COLO668 (cell line): ENCODE measurements at regions not wholly inside any gene's neighbourhood (a gene's known extent, or its start where the extent isn't known, plus 50 kb on each side); places are given as distances from the start of the nearest gene placed in this dataset.

Experiments
- DNase-seq: peaks from one replicate; lab custom pipeline; 2025; ENCODE audit not compliant: unreplicated experiment; lab: John Stamatoyannopoulos, UW

DNA sequence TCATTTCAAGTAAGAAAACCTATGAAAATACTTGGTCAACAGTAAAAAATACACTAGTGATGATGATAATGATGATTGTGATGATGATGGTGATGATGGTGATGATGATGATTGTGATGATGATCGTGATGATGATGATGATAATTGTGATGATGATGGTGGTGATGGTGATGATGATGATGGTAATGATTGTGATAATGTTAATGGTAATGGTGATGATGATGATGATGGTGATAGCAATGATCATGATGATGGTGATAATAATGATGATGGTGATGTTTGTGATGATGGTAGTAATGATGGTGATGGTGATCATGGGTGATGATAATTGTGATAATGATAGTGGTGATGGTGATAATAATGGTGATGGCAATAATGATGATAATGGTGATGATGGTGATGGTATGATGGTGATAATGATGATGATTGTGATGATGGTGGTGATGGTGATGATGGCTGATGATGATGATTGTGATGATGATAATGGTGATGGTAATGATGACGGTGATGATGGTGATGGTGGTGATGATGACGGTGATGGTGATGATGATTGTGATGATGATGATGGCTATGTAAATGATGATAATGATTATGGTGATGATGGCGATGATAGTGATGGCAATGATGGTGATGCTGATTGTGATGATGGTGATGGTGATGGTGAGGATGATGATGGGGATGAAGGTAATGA is 62.1 kb downstream of the VCX3A start:
- DNase-seq = no peak

DNA sequence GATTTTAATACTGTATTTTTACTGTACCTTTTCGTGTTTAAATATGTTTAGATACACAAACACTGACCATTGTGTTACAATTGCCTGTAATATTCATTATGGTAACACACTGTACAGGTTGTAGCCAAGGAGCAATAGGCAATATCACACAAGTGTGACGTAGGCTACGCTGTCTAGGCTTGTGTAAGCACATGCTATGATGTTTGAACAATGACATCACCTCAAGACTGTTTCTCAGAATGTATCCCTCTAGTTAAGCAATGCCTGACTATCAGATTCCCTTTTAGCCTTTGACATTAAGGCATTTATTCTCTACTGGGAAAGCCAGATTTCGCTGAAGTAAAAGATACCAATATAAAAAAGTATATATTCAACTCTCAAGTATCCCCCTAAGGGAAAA is 66.2 kb downstream of the VCX3A start:
- no peak for DNase-seq

DNA sequence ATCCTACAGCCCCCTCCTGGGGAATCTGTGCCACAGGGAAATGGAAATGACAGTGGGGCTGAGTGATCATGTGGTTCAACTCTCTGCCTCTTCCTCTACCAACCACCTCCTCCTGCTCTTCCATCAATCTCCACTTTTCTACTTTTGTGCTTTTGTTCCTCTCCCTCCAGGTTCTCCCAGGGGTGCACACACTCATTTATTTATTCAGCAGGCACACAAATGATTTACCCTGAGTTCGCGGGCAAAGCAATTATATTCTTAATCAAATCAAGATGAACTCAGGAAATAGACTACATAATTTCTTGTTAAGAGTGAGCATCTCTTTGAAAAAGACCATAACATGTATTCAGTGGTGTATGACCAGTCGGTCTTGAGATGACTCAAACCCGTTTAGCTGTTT is 69.2 kb downstream of the VCX3A start:
- DNase-seq = no peak

DNA sequence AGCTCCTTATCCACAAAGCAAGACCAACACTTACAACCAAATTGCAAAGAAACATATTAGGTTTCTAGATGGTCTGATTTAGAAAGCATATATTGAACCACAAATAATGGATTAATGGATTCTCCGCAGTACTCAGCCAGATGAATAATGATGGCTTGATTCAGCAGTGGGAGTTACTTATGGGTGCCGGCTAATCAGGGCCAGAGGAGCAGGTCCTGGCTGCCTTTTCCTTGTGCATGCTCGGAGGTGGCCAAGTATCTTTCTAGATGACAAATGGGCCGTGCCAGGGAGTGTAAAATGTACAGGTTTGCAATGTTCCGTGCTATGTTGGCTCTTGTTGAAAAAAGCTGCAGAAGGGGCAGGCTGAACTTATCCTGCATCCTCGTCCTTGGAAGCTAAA is 70.2 kb downstream of the VCX3A start:
- DNase-seq = no peak

DNA sequence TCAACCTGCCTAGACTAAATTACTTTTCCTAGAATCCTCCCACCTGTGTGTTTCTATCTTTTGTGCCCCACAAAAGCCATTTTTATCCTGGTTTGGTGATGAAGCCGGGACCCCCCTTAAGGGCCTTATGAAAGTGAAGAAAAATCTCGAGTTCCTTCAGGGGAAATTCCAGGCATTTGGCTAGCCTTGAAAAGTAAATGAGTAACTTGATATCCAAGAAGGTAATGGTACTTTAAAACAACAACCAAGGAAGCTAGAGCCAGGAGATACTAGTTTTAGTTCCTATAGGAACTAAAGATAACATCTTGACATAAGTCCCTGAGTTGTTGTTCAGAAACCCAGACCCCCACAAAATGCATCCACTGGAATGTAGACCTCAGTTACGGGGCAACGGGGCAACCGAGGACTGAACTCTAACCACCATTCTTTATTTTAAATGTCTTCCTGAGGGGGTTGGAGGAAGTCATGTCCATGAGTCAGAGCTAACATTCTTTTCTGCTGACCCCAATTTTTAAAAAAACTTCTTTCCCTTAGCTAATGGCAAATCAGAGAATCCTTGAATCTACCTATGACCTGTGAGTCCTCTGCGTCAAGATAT is 73.9 kb downstream of the VCX3A start:
- no peak for DNase-seq

DNA sequence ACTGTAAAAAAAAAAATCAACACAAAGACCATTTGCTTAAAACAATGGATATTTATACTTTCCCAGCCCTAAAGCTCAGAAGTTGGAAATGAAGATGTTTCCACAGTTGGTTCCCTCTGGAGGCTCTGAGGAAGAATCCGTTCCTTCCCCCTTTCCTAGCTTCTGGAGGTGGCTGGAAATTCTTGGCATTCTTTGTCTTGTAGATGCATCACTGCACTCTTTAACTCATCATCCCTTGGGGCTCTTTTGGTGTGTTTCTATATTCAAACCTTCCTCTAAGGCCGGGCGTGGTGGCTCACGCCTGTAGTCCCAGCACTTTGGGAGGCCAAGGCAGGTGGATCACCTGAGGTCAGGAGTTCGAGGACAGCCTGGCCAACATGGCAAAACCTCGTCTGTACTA is 78.7 kb downstream of the VCX3A start:
- no peak for DNase-seq

DNA sequence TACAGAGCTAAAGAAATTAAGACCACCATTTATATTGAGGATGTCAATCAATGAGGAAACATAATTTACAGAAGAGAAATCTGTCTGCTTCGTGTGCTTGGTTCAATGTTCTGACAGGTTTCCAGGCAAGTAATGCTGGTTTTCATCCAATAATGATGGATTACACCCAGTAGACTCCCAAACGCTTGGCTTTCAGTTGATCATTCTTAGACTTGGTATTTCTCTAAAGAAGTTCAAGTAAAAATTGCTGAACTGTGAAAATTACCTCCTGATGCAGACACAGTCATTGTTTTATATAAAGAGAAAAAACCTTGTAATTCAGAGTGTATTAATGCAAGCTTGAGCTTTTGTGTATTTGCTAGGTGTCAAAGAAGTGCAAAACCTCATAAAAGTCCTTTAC is 85.0 kb downstream of the VCX3A start:
- no peak for DNase-seq

DNA sequence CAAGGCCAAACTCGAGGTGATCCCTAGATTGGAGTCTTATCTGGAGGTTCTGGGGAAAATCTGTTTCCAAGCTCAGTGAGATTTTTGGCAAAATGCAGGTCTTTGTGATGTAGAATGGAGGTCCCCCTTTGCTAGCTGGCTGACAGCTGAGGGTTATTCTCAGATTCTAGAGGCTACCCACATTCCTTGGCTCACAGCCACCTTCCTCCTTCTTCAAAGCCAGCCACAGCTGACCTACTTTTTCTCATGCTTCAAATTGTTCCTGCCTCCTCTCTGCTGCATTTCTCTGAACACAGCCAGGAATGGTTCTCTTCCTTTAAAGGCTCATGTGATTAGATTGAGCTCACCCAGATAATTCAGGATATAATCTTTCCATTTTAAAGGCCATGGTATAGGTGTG is 86.9 kb downstream of the VCX3A start:
- DNase-seq = no peak

DNA sequence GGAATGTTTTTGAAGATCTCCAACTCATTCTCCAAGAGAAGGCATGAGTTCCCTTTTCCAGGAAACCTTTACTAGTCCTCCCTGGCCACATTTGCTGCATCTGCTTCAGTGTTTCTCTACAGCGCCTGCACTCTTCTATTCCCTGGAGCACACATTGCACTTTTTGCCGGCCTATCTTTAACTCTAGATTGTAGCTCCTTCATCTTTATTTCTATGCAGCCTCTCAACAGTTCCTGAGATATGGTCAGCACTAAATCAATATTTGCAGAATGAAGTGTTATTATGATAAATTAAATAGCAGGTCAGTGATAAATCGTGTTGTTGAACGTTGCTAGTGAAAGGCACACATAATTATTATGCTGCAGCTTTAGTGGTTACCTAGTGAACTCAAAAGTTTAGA is 88.3 kb downstream of the VCX3A start:
- no peak for DNase-seq

DNA sequence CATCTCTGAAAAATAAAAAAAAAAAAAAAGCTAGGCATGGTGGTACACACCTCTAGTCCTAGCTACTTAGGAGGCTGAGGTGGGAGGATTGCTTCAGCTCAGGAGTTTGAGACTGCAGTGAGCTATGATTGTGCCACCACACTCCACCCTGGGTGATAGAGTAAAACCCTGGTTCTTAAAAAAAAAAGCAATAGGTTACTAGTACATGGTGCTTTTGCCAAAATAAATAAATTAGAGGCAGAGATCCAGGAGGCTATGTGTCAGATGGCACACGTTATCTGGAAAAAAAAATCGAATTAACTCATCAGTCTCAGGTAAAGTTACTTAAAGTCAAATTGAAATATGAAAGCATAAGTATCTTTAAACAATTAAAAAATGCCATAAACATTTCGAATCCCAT is 94.3 kb downstream of the VCX3A start:
- DNase-seq = no peak

DNA sequence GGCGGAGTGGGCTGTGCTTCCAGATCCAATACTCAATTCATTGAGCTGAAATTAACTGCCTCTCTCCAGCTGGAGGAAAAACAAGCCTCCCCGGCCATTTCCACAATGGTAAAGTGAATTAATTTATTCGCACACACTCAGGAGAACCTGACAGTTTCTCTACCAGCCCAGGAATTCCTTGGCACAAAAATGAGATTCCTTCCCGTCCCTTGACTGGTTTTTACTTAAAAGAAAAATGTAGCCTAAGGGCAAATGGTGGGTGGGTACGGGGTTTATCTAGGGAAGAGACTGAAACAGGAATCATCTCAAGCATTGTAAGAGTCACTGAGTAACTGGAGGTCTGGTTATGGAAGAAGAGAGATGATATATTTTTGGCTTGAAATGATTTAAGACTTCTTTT is 102.7 kb downstream of the VCX3A start:
- no peak for DNase-seq

DNA sequence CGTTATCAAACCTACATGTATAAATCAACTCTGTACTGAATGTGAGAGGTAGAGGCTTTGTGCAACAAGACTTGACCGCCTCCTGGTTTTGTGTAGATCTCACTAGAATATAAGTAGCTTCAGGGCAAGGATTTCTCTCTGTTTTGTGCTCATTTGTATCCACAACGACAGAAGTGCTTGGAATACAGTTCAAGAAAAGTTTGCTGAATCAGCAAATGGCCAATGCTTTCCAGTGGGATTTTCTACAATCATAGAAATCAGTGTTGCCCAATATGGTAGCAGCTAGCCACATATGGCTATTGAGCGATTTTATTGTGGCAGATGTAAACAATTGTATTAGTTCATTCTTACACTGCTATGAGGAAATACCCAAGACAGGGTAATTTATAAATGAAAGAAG is 127.4 kb downstream of the VCX3A start:
- DNase-seq = no peak

DNA sequence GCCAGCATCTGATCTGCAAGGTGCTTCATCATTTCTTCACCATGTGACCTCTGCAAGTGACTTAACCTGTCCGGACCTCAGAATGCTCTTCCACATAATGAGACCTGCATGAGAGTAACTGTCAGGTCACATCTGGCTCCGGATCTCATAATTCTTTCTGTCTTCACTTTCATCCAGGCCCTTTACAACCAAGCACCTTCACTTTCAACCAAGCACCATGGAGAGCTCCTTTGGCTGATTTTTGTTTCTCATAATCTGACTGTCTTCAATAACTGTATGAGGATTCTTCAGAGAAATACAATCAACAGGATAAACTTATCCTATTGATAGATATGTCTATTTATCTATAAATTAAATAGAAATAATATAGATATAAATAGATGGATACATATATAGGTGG is 148.1 kb downstream of the VCX3A start:
- no peak for DNase-seq

DNA sequence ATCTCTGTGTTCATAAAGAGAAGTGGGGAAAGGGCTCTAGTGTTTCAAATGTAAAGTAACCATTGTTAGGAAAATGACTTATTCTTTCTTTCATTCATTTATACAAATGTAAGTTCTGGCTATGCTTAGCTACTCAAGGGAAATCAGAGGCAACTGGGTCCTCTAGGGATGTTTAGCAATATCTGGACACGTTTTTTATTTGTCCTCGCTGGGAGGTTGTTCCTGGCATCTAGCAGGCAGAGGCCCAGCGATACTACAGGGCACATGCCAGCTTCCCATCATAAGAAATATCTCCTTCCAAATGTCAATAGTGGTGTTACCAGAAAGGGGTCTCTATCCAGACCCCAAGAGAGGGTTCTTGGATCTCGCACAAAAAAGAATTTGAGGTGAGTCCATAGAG is 150.0 kb downstream of the VCX3A start:
- DNase-seq = no peak

DNA sequence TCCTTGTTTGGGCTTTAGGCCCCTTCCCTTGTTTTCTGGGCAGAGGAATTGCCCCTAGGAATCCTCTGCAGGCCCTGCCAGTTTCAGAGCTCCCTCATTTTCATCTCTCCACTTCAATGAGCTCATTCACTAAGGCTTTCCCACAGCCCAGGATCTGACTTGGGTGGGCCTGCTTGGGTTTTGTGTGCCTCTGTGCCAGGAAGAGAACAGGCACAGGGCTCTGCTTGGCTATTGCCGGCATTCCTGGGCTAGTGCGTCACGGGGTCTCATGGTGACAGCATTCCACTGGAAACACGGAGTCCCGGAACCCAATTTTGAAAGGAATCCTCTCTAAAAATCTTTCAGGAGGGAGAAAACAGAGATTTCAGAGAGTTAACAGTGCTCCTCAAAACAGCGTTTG is 150.5 kb downstream of the VCX3A start:
- DNase-seq = no peak

DNA sequence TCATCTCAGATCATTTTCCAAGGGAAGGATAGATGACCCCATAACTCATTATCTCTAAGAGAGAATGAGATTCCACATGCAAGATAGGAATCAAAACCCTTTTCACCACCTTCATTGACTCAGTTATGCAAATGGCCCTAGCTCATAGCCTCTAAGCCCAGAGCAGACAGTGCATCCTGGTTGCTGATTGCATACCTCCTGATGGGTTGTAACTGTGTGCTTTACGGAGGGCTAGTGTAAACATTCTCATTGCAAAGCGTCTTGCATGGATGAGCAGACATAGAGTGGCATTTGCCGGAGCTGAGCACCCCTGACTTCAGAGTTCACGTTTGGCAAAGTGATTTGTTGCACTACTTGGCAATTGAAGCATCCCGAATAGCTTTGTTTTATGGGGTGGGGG is 151.0 kb downstream of the VCX3A start:
- DNase-seq = peak; percentile 21

DNA sequence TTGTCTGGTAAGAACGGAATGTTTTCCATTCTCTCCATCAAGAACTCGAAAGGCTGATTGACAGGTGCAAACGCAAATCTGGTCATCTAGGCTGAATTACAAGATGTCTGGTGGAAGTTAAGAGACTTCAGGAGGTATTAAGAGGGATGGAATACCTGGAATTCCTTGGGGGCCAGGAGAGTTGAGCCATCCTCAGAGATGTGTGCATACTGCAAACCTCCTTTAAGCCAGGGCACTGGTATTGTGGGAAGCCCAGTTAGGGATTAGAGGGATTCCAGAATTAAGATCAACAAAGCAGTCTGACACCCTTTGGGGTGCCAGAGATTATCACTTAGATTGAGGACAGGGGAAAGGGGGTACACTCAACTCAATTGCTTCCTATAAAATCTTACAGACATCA is 151.4 kb downstream of the VCX3A start:
- no peak for DNase-seq

DNA sequence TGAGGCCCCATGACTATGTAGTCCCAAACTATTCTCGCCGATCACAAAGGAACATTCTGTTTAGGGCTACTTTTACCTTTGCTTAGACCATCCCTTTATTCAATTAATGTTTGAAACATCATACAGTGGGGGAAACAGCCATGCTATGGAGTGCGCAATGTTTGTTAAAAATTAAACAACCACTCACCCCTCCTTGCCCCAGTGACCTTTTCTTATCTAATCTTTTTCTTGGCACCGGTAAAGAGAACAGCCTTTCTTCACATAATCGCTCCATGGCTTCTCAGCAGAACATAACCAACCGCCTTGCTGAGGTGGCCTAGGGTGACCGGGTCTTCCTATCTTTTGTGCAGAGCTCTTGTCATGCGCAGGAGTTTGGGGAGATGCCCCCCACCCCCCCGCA is 152.6 kb downstream of the VCX3A start:
- DNase-seq = no peak

DNA sequence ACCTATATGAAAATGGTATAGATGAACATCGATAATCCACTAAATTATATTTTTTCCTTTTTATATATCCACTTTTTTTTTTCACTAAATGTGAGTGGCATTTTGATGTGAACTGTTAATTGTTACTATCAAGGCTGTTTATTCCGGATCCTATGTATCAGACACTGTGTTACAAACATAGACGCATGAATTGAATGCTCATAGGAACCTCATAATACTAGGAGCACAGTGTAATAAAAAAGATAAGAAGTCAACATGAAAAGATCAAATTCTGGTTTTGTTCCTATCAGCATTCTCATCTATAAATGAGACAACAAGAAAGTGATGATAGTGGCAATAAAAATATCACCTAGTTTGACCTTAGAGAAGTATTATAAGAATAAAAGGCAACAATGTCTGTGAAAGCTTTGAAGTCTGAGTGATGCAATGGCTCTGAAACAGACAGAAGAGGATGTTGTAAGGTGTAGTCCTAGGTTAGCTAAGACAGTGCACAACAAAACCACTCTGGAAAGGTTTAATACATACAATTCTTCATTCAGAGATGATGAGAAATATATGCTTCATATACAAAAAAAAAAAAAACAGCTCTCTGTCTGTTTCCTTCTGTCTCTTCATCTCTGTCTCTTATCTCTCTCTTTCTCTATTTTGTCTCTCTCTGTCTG is 148.6 kb upstream of the NLGN4X start:
- DNase-seq = no peak

DNA sequence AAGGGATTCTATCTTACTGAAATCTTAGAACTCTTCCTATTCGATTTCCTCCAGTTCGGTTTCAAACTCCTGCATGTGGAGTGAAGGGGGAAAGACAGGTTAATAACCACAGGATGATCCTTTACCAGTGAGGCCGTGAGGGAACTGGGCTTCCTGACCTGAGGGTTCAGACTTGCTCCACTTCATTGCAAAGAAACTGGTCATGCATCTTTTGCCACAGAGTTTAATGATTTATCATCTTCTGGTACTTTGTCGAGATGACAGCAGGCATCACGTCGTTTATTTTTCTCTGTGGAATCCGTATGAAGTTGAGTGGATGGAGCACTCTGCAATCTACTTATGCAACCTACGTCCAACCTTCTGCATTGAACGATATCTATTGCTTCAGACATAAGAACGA is 145.9 kb upstream of the NLGN4X start:
- DNase-seq = no peak

DNA sequence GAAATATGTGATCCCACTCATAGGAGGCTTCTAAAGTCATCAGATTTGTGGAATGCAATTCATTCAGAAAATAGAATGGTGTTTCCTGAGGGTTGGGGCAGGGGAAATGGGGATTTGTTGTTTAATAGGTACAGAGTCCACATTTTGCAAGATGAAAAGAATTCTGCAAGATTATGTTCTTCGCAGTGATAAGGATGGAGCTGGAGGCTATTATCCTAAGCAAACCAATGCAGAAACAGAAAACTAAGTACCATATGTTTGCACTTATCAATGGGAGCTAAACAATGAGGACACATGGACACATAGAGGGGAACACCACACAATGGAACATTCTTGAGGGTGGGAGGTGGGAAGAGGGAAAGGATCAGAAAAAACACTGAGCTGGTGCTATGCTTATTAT is 144.3 kb upstream of the NLGN4X start:
- no peak for DNase-seq

DNA sequence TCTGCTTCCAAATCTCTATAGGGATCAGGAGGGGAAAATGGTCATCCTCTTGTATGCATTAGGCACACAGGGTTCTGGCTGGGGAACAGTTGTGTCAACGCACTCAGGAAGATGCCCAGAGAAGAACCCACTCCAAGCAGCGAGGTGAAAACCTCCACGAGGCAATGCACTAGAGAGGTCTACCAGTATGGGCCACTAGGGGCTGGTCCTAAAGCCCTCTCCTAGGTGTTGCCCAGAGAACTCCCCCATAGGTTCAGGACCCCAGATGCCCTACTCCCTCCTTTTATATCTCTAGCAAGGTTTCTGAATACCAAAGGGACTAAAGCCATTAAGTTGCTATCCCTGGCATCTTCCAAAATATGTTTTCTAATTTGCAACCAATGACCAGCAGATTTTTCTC is 142.7 kb upstream of the NLGN4X start:
- DNase-seq = no peak

DNA sequence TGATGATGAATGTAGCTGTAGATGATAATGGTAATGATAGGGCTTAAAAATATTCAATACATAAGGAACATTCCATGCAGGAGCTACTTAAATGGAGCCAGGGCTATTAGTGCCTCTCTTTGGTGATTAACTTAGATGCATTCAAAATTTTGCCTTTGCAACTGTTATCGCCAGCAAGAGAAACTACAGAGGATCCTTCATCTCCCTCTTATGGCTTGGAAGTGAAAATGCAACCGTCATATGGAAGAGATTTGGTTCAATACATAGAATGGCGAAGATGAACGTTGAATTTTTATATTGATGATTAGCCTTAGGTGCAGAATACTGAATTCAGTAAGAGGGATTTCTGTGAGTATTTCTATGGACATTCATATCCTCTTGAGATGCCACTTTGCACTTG is 134.5 kb upstream of the NLGN4X start:
- no peak for DNase-seq
